ENCODE measurements at regions not wholly inside any gene's neighbourhood (a gene's known extent, or its start where the extent isn't known, plus 50 kb on each side); places are given as distances from the start of the nearest gene placed in this dataset.

GRCh38 chr12:93964936-93965335, 183.4 kb upstream of the PLXNC1 start:
- no peaks in the 10 kb centered on the region for H3K4me1 ChIP-seq
- intact Hi-C loops (cut with DNase I; ENCODE audit: low total_unique reads) = no loop called here
- H3K9me3 ChIP-seq = peaks cover 0 to 9% (median 0%) of the 10 kb centered on the region in 3 donors
- TF ChIP-seq CTCF (IDR thresholded peaks at IDR 0.05) = no peak
- H3K27me3 ChIP-seq = no peaks in the 10 kb centered on the region
- H3K4me3 ChIP-seq = no peak overlapping the region
- H3K27ac ChIP-seq = no peak overlapping the region
- DNase-seq = no peak
- no peaks in the 10 kb centered on the region for H3K36me3 ChIP-seq

GRCh38 chr12:93966516-93967133, 181.8 kb upstream of the PLXNC1 start:
- no peak overlapping the region for H3K4me3 ChIP-seq
- no peak overlapping the region for H3K27ac ChIP-seq
- intact Hi-C loops (cut with DNase I; ENCODE audit: low total_unique reads) = no loop called here
- DNase-seq = no peak
- no peaks in the 10 kb centered on the region for H3K27me3 ChIP-seq
- no peak for TF ChIP-seq CTCF (IDR thresholded peaks at IDR 0.05)
- H3K4me1 ChIP-seq = no peaks in the 10 kb centered on the region
- peaks cover 0 to 9% (median 0%) of the 10 kb centered on the region in 3 donors for H3K9me3 ChIP-seq
- H3K36me3 ChIP-seq = no peaks in the 10 kb centered on the region

GRCh38 chr12:93967454-93967853, 180.9 kb upstream of the PLXNC1 start:
- DNase-seq = no peak
- H3K27me3 ChIP-seq = no peaks in the 10 kb centered on the region
- no peak overlapping the region for H3K27ac ChIP-seq
- intact Hi-C loops (cut with DNase I; ENCODE audit: low total_unique reads) = no loop called here
- peaks cover 0 to 3% (median 0%) of the 10 kb centered on the region in 3 donors for H3K9me3 ChIP-seq
- H3K36me3 ChIP-seq = no peaks in the 10 kb centered on the region
- peaks cover 0 to 5% (median 0%) of the 10 kb centered on the region in 4 donors for H3K4me1 ChIP-seq
- H3K4me3 ChIP-seq = no peak overlapping the region
- no peak for TF ChIP-seq CTCF (IDR thresholded peaks at IDR 0.05)

- Histone ChIP-seq H3K4me1 (peaks cover 0 to 18% (median 0%) of the 10 kb centered on the region in 4 donors), H3K4me3 (no peak overlapping the region), H3K36me3 (no peaks in the 10 kb centered on the region), H3K27me3 (no peaks in the 10 kb centered on the region), H3K9me3 (no peaks in the 10 kb centered on the region), H3K27ac (no peak overlapping the region)
- intact Hi-C loops (cut with DNase I; ENCODE audit: low total_unique reads) = no loop called here
- no peak for TF ChIP-seq CTCF (IDR thresholded peaks at IDR 0.05)
- no peak for DNase-seq
Measured at GRCh38 chr12:93968536-93969285, 179.7 kb upstream of the PLXNC1 start.

- no peaks in the 10 kb centered on the region for H3K9me3 ChIP-seq
- no peak overlapping the region for H3K27ac ChIP-seq
- peaks cover 0 to 18% (median 0%) of the 10 kb centered on the region in 4 donors for H3K4me1 ChIP-seq
- intact Hi-C loops (cut with DNase I; ENCODE audit: low total_unique reads) = loop anchor here (10.0 kb wide), 2 partner anchors 206 to 406 kb away; no protein-coding TSS in a partner anchor
- H3K4me3 ChIP-seq = no peak overlapping the region
- TF ChIP-seq CTCF (IDR thresholded peaks at IDR 0.05) = no peak
- no peaks in the 10 kb centered on the region for H3K27me3 ChIP-seq
- no peaks in the 10 kb centered on the region for H3K36me3 ChIP-seq
- no peak for DNase-seq
Measured at GRCh38 chr12:93970900-93971688, 177.3 kb upstream of the PLXNC1 start.
